ENCODE measurements at regions not wholly inside any gene's neighbourhood (a gene's known extent, or its start where the extent isn't known, plus 50 kb on each side); places are given as distances from the start of the nearest gene placed in this dataset.

- peaks cover 14% of the 10 kb centered on the region for H3K9me3 Mint-ChIP-seq
- no peak overlapping the region for H3K27ac Mint-ChIP-seq
- no peaks in the 10 kb centered on the region for H3K27me3 Mint-ChIP-seq
- H3K36me3 Mint-ChIP-seq (ENCODE audit: low read depth) = no peaks in the 10 kb centered on the region
- ChIA-PET CTCF (no interaction called here), POLR2A (no interaction called here)
- ATAC-seq (no peak), DNase-seq (no peak)
- no peak overlapping the region for H3K4me3 Mint-ChIP-seq
- TF ChIP-seq CTCF (IDR thresholded peaks at IDR 0.05) = no peak
- intact Hi-C loops (cut with micrococcal nuclease) = no loop called here
- H3K4me1 Mint-ChIP-seq (ENCODE audit: low read depth) = no peaks in the 10 kb centered on the region
These were observed 1162.4 kb upstream of the NRXN1 start for GRCh38 chr2:52194342-52194741.

GRCh38 chr2:52193804-52194203 is 1161.9 kb upstream of the NRXN1 start:
- Mint-ChIP-seq H3K4me1 (ENCODE audit: low read depth) (no peaks in the 10 kb centered on the region), H3K27ac (no peak overlapping the region), H3K36me3 (ENCODE audit: low read depth) (no peaks in the 10 kb centered on the region), H3K9me3 (peaks cover 16% of the 10 kb centered on the region), H3K4me3 (no peak overlapping the region), H3K27me3 (no peaks in the 10 kb centered on the region)
- TF ChIP-seq CTCF (IDR thresholded peaks at IDR 0.05) = no peak
- CTCF ChIA-PET = no interaction called here
- intact Hi-C loops (cut with micrococcal nuclease) = no loop called here
- no peak for DNase-seq
- POLR2A ChIA-PET = no interaction called here
- no peak for ATAC-seq

- no peak for ATAC-seq
- H3K27me3 Mint-ChIP-seq = no peaks in the 10 kb centered on the region
- peaks cover 16% of the 10 kb centered on the region for H3K9me3 Mint-ChIP-seq
- H3K27ac Mint-ChIP-seq = no peak overlapping the region
- ChIA-PET POLR2A (no interaction called here), CTCF (no interaction called here)
- no peak overlapping the region for H3K4me3 Mint-ChIP-seq
- no peak for TF ChIP-seq CTCF (IDR thresholded peaks at IDR 0.05)
- H3K36me3 Mint-ChIP-seq (ENCODE audit: low read depth) = no peaks in the 10 kb centered on the region
- intact Hi-C loops (cut with micrococcal nuclease) = no loop called here
- H3K4me1 Mint-ChIP-seq (ENCODE audit: low read depth) = no peaks in the 10 kb centered on the region
- no peak for DNase-seq
These were observed 1160.7 kb upstream of the NRXN1 start for GRCh38 chr2:52192656-52193055.

GRCh38 chr2:52181080-52181479 is 1149.1 kb upstream of the NRXN1 start:
- TF ChIP-seq CTCF (IDR thresholded peaks at IDR 0.05) = no peak
- ChIA-PET CTCF (no interaction called here), POLR2A (no interaction called here)
- ATAC-seq (no peak), DNase-seq (no peak)
- no peak overlapping the region for H3K27ac Mint-ChIP-seq
- peaks cover 4% of the 10 kb centered on the region for H3K9me3 Mint-ChIP-seq
- H3K4me3 Mint-ChIP-seq = no peak overlapping the region
- H3K4me1 Mint-ChIP-seq (ENCODE audit: low read depth) = no peaks in the 10 kb centered on the region
- intact Hi-C loops (cut with micrococcal nuclease) = no loop called here
- no peaks in the 10 kb centered on the region for H3K27me3 Mint-ChIP-seq
- H3K36me3 Mint-ChIP-seq (ENCODE audit: low read depth) = no peaks in the 10 kb centered on the region

- POLR2A ChIA-PET = no interaction called here
- Mint-ChIP-seq H3K9me3 (no peaks in the 10 kb centered on the region), H3K4me3 (no peak overlapping the region), H3K4me1 (ENCODE audit: low read depth) (no peaks in the 10 kb centered on the region), H3K27ac (no peak overlapping the region), H3K27me3 (no peaks in the 10 kb centered on the region), H3K36me3 (ENCODE audit: low read depth) (no peaks in the 10 kb centered on the region)
- intact Hi-C loops (cut with micrococcal nuclease) = no loop called here
- no peak for DNase-seq
- TF ChIP-seq CTCF (IDR thresholded peaks at IDR 0.05) = no peak
- CTCF ChIA-PET = no interaction called here
- ATAC-seq = no peak
These were observed 1146.9 kb upstream of the NRXN1 start for GRCh38 chr2:52178845-52179244.
